ENCODE measurements at regions not wholly inside any gene's neighbourhood (a gene's known extent, or its start where the extent isn't known, plus 50 kb on each side); places are given as distances from the start of the nearest gene placed in this dataset.

- no peak for DNase-seq (ENCODE audit: low read depth)
Measured at GRCh38 chrY:7182591-7182990, 271.0 kb upstream of the AMELY start.

DNA sequence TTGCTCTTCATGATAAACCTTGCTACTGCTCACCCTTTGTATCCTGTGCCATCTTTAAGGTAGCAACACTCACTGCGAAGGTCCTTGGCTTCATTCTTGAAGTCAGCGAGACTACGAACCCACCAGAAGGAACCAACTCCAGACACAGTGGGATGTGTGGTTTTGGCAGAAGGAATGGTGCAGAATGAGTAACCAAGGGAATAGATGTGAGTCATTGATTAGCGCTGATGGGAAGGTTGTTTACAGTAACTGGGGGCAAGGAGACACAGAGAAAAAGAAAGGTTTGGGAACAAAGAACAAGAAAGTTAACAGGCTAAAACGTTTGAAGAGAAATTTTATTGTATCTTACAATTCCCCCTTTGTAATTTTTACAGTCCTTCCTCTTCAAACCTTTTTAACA is 266.1 kb upstream of the AMELY start:
- DNase-seq (ENCODE audit: low read depth) = no peak

DNA sequence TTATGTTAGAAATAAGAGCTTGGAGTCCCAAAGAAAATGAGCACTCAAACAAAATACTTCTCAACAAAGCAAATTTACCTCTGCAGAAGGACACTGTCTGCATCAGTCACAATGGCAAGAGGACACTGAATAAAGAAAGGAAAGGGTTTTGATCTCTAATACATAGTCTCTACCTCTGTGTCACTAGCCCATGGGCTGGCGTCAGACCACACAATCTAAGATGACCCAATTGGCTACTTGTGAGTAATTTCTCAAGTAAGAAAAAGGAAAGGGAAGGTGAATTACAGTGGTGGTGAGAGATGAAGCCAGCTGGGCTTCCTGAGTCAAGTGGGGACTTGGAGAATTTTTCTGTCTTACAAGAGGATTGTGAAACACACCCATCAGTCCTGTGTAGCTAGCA is 257.9 kb upstream of the AMELY start:
- no peak for DNase-seq (ENCODE audit: low read depth)

DNA sequence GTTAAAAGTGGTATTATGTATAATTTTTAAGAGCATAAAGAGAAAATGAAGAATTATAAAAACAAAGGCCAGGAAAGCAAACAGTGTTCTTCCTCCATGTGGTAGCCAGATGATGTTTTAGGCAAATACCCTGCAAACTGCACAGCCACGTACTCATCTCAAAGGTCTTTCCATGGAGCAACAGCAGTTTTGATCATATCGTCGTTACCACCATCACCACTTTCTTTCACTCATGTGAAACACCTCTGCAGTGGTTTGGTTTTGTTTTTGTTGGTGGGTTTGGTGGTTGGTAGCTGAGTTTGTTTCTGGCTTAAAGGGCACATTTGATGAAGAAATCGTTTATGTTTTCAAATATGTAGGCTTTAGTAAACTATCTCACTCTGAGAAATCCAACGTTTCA is 229.9 kb upstream of the AMELY start:
- no peak for DNase-seq (ENCODE audit: low read depth)

All from stimulated activated CD8-positive, alpha-beta memory T cell treated with anti-CD3 and anti-CD28 coated beads, Interleukin-7, amount 100 ng/mL, for 24 hours (primary cell).